MG63 (cell line): ENCODE measurements at regions not wholly inside any gene's neighbourhood (a gene's known extent, or its start where the extent isn't known, plus 50 kb on each side); places are given as distances from the start of the nearest gene placed in this dataset.
A peak's percentile ranks its signal among the peaks of the same experiment; 100 is the strongest.

Experiments used
- DNase-seq: peaks from one replicate; pipeline ENCODE4 v3.0.0-alpha.2; 2020
- H3K27me3 ChIP-seq: fragments of 250-450 bp; sonication (Bioruptor Pico); 2 replicates; pipeline ENCODE4 v1.5.1; 2020; ENCODE audit warnings: mild to moderate bottlenecking, moderate library complexity
- H3K36me3 ChIP-seq: fragments of 250-450 bp; sonication (Bioruptor Pico); 2 replicates; pipeline ENCODE4 v1.5.1; 2020; ENCODE audit warnings: mild to moderate bottlenecking, moderate library complexity
- H3K4me3 ChIP-seq: fragments of 250-450 bp; sonication (Bioruptor Pico); 2 replicates; pipeline ENCODE4 v1.5.1; 2020; ENCODE audit warnings: mild to moderate bottlenecking, moderate library complexity
- H3K9me3 ChIP-seq: fragments of 250-450 bp; sonication (Bioruptor Pico); 2 replicates; pipeline ENCODE4 v1.5.1; 2020; ENCODE audit warnings: mild to moderate bottlenecking, moderate library complexity

- H3K4me3 ChIP-seq: no peak overlapping the region
- DNase-seq: no peak
- H3K9me3 ChIP-seq: no peaks in the 10 kb centered on the region
- no peaks in the 10 kb centered on the region for H3K36me3 ChIP-seq
- no peaks in the 10 kb centered on the region; the same call in 1 of the 2 replicates for H3K27me3 ChIP-seq
These were observed 75.5 kb upstream of the BARX2 start for GRCh38 chr11:129300099-129300498.

GRCh38 chr11:129298988-129299387 is 76.7 kb upstream of the BARX2 start:
- H3K27me3 ChIP-seq: no peaks in the 10 kb centered on the region; the same call in 1 of the 2 replicates
- H3K36me3 ChIP-seq: no peaks in the 10 kb centered on the region
- no peak overlapping the region for H3K4me3 ChIP-seq
- peak; percentile 40 for DNase-seq
- no peaks in the 10 kb centered on the region for H3K9me3 ChIP-seq

- H3K4me3 ChIP-seq: no peak overlapping the region
- DNase-seq: no peak
These were observed 79.9 kb upstream of the BARX2 start for GRCh38 chr11:129295746-129296145.

GRCh38 chr11:129292771-129293170 is 82.9 kb upstream of the BARX2 start:
- Histone ChIP-seq H3K9me3 (no peaks in the 10 kb centered on the region), H3K4me3 (no peak overlapping the region), H3K36me3 (no peaks in the 10 kb centered on the region), H3K27me3 (no peaks in the 10 kb centered on the region; the same call in none of the 2 replicates)
- no peak for DNase-seq

More at GRCh38 chr11:129295746-129296145, 79.9 kb upstream of the BARX2 start:
- H3K36me3 ChIP-seq: no peaks in the 10 kb centered on the region
- H3K9me3 ChIP-seq: no peaks in the 10 kb centered on the region
- no peaks in the 10 kb centered on the region; the same call in none of the 2 replicates for H3K27me3 ChIP-seq

- no peaks in the 10 kb centered on the region for H3K36me3 ChIP-seq
- no peak for DNase-seq
- no peaks in the 10 kb centered on the region for H3K9me3 ChIP-seq
- H3K4me3 ChIP-seq: no peak overlapping the region
- H3K27me3 ChIP-seq: no peaks in the 10 kb centered on the region; the same call in none of the 2 replicates
These were observed 83.6 kb upstream of the BARX2 start for GRCh38 chr11:129292092-129292491.

GRCh38 chr11:129291546-129291945 is 84.1 kb upstream of the BARX2 start:
- H3K4me3 ChIP-seq: no peak overlapping the region
- H3K27me3 ChIP-seq: no peaks in the 10 kb centered on the region; the same call in none of the 2 replicates
- no peaks in the 10 kb centered on the region for H3K36me3 ChIP-seq
- no peak for DNase-seq
- H3K9me3 ChIP-seq: no peaks in the 10 kb centered on the region

GRCh38 chr11:129290966-129291365 is 84.7 kb upstream of the BARX2 start:
- H3K27me3 ChIP-seq: no peaks in the 10 kb centered on the region; the same call in none of the 2 replicates
- no peak for DNase-seq
- no peaks in the 10 kb centered on the region for H3K36me3 ChIP-seq
- no peaks in the 10 kb centered on the region for H3K9me3 ChIP-seq
- no peak overlapping the region for H3K4me3 ChIP-seq

- Histone ChIP-seq H3K4me3 (no peak overlapping the region), H3K9me3 (no peaks in the 10 kb centered on the region), H3K27me3 (no peaks in the 10 kb centered on the region; the same call in none of the 2 replicates), H3K36me3 (no peaks in the 10 kb centered on the region)
- DNase-seq: no peak
These were observed 86.2 kb upstream of the BARX2 start for GRCh38 chr11:129289350-129290040.

- no peaks in the 10 kb centered on the region for H3K9me3 ChIP-seq
- H3K4me3 ChIP-seq: no peak overlapping the region
- DNase-seq: no peak
- H3K27me3 ChIP-seq: no peaks in the 10 kb centered on the region; the same call in none of the 2 replicates
- H3K36me3 ChIP-seq: no peaks in the 10 kb centered on the region
These were observed 87.7 kb upstream of the BARX2 start for GRCh38 chr11:129287920-129288319.

GRCh38 chr11:129286813-129287212 is 88.8 kb upstream of the BARX2 start:
- no peaks in the 10 kb centered on the region for H3K36me3 ChIP-seq
- no peaks in the 10 kb centered on the region; the same call in 1 of the 2 replicates for H3K27me3 ChIP-seq
- no peaks in the 10 kb centered on the region for H3K9me3 ChIP-seq
- H3K4me3 ChIP-seq: no peak overlapping the region
- DNase-seq: no peak

- H3K9me3 ChIP-seq: no peaks in the 10 kb centered on the region
- no peaks in the 10 kb centered on the region for H3K36me3 ChIP-seq
- no peak for DNase-seq
- no peak overlapping the region for H3K4me3 ChIP-seq
- no peaks in the 10 kb centered on the region for H3K27me3 ChIP-seq
These were observed 90.3 kb upstream of the BARX2 start for GRCh38 chr11:129285402-129285786.

GRCh38 chr11:129283141-129283540 is 91.0 kb upstream of the ARHGAP32 start:
- Histone ChIP-seq H3K27me3 (no peaks in the 10 kb centered on the region), H3K9me3 (no peaks in the 10 kb centered on the region), H3K36me3 (no peaks in the 10 kb centered on the region), H3K4me3 (no peak overlapping the region)
- DNase-seq: no peak

GRCh38 chr11:129282634-129283033 is 90.5 kb upstream of the ARHGAP32 start:
- no peak for DNase-seq
- Histone ChIP-seq H3K27me3 (no peaks in the 10 kb centered on the region), H3K36me3 (no peaks in the 10 kb centered on the region), H3K9me3 (no peaks in the 10 kb centered on the region), H3K4me3 (no peak overlapping the region)

GRCh38 chr11:129281471-129282415 is 89.6 kb upstream of the ARHGAP32 start:
- DNase-seq: no peak
- no peaks in the 10 kb centered on the region for H3K9me3 ChIP-seq
- no peaks in the 10 kb centered on the region for H3K36me3 ChIP-seq
- H3K27me3 ChIP-seq: no peaks in the 10 kb centered on the region
- no peak overlapping the region for H3K4me3 ChIP-seq

- DNase-seq: peak; percentile 11
- no peaks in the 10 kb centered on the region for H3K36me3 ChIP-seq
- no peaks in the 10 kb centered on the region for H3K9me3 ChIP-seq
- H3K4me3 ChIP-seq: peak overlapping the region; percentile 63
- H3K27me3 ChIP-seq: no peaks in the 10 kb centered on the region
These were observed 88.1 kb upstream of the ARHGAP32 start for GRCh38 chr11:129280027-129280811.

- Histone ChIP-seq H3K27me3 (no peaks in the 10 kb centered on the region), H3K9me3 (no peaks in the 10 kb centered on the region), H3K4me3 (peak overlapping the region; percentile 63), H3K36me3 (no peaks in the 10 kb centered on the region)
- peak; percentile 83 for DNase-seq
These were observed 87.4 kb upstream of the ARHGAP32 start for GRCh38 chr11:129279326-129280026.
